Stimulated activated CD8-positive, alpha-beta memory T cell treated with anti-CD3 and anti-CD28 coated beads, Interleukin-15, amount 100 ng/mL, for 48 hours (primary cell): ENCODE measurements at regions not wholly inside any gene's neighbourhood (a gene's known extent, or its start where the extent isn't known, plus 50 kb on each side); places are given as distances from the start of the nearest gene placed in this dataset.

Source experiments
- DNase-seq, 2 donors: peaks; one replicate each; pipeline ENCODE4 v3.0.0-alpha.2; 2020; ENCODE audit warnings: low read depth in 2 of 2

GRCh38 chr2:65846989-65847678 lies 414.7 kb upstream of the SPRED2 start:
- DNase-seq = no peak

GRCh38 chr2:65845442-65846182 lies 413.2 kb upstream of the SPRED2 start:
- no peak for DNase-seq

GRCh38 chr2:65842104-65842503 lies 409.7 kb upstream of the SPRED2 start:
- DNase-seq = no peak

GRCh38 chr2:65835975-65836549 lies 403.7 kb upstream of the SPRED2 start:
- DNase-seq = no peak

- DNase-seq = no peak
Measured at GRCh38 chr2:65834771-65835475, 402.5 kb upstream of the SPRED2 start.

GRCh38 chr2:65834062-65834461 lies 401.7 kb upstream of the SPRED2 start:
- no peak for DNase-seq

DNA sequence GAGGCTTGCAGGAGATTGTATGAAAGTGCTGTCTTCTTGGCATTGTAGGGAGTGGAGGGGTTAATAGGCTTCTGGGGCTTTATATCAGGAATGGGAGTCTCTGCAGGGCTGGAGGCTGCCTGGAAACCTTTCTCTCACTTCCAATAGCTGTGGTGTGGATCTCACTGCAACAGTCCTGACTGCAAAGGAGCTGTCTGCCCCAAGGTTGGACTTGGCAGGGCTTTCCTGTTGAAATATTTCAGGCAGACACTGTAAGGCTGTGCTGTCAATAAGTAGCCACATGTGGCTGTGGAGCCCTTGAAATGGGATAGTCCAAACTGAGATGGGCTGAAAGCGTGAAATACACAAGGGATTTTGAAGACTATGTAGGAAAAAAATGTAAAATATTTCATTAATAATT lies 399.1 kb upstream of the SPRED2 start:
- no peak for DNase-seq

- DNase-seq = no peak
Measured at GRCh38 chr2:65826567-65826966, 394.2 kb upstream of the SPRED2 start.

GRCh38 chr2:65823511-65823910 lies 391.1 kb upstream of the SPRED2 start:
- no peak for DNase-seq

DNA sequence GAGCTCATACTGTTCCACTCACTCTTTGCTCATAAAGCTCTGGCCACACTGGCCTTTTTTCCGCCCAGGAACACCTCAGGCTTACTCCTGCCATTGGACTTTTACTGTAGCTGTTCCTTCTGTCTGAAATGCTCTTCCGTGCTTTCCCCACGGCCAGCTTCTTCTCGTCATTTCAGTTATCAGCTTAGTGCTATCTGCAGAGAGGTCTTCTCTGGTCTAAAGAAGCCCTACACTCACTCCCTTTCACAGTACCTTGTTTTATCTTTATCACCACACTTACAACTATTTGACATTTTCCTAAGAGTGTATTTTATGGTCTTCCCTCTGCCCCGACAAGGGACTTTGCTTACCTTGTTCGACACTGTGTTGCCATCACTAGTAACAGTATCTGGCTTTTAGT lies 388.1 kb upstream of the SPRED2 start:
- no peak for DNase-seq

DNA sequence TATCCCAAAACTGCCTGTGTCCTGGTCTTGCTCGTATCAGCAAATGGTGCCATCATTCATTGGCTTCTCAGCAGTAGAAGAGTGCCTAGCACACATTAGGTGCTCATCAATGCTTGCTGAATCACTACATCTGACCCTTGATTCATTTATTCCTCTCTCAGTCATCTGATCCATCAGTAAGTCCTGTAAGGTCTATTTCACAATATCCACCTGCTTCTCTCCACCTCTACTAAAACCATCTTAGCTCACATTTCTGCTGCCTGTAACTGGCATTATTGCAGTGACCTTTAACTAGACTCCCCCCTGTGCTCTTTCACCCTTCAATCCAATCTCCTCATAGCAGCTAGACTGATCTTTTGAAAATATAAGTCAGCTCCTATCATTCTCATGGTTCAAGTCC lies 387.6 kb upstream of the SPRED2 start:
- DNase-seq = no peak

- DNase-seq = no peak
Measured at GRCh38 chr2:65818873-65819451, 386.6 kb upstream of the SPRED2 start.

DNA sequence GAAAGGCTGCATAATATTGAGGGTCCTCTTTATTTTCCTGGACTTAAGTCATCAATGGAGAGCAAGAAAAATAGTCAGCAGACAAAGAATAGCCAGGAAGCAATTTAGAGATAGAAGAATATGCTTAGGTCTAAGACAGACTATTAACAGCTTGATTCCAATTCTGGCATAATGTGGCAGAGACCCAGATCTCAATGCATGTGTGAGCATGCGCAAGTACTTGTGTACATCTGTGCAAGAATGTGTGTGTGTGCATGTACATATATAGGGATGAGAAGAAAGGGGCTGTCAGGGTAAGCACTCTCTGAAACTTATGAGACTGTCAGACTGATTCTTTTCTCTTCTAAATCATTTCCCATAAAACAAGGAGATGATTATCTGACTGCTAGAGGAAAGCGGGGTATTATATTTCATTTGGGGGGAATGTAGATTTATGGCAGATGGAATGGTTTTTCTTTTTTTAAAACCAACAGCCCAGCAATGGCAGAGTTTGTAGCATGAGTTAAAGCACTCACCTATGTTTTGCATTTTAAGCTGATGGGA lies 381.3 kb upstream of the SPRED2 start:
- no peak for DNase-seq

GRCh38 chr2:65812887-65813286 lies 380.5 kb upstream of the SPRED2 start:
- DNase-seq = no peak

GRCh38 chr2:65807942-65808341 lies 375.5 kb upstream of the SPRED2 start:
- DNase-seq = no peak

- no peak for DNase-seq
Measured at GRCh38 chr2:65804777-65805176, 372.4 kb upstream of the SPRED2 start.

GRCh38 chr2:65802298-65802942 lies 370.0 kb upstream of the SPRED2 start:
- no peak for DNase-seq

DNA sequence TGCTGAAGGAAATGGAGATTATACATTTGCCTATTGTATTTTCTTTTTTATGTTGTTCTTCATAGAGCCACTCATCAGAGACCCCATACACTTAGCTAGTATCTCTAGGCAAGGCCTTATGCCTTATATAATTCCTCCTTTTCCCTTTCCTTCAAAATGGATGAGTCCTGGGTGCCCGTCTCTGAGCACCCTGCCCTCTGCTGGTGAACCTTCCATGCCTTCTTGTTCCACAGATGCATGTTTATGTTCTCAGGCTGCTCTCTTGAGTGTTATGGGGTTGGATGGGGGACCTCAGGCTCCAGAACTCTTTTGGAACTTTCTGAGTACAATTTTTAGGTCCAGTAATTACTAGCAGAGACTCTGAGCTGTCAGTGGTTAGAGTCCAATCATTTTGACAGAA lies 368.6 kb upstream of the SPRED2 start:
- no peak for DNase-seq

DNA sequence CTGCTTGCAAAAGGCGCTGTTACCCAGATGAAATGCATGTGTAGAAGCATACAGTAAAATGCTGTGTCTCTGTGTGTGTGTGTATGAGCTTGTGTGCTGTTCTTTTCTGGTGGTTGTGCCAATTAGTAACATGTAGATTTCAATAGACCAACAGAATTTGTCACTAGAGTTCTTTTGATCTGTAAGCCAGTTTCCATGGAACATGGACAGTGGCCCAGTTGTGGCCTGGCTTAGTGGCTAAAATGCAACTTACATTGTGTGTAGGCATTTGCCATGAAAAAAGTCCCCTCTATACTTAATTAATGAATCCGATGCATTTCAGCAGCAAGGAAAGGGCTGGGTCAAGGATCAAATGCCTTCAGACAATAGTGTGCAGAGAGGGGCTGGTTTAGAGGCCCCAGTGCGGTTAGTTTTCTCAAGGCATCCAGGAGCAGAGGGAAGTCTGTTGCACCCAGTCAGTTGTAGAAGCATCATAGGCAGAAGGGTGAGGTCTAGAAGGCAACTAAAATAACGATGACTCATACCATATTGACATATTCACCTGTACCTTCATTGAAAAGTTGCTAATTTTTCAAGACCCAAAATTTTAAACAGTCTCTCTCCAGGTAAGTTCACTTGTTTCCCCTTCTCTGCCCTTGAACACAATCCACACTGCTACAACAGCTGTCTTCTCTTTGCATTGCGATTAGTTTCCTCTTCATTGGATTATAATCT lies 366.9 kb upstream of the SPRED2 start:
- no peak for DNase-seq

DNA sequence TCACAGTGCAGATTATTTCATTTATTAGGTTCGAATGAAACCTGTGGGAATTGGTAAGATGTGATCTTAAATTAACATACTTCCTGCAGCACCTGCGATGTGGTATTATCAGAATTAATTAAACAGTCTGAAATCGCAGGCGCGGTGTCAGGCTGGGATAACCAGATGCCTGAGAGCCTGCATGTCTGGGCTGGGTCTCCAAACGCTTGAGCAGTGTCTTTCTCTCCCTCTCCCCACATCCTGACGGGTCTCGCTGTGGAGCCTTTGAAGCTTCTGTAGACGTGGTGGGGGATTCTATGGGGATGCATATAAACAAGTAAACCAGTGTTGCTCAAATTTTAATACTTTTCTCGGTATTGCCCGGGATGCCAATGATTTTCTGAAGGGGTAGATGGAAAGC lies 366.2 kb upstream of the SPRED2 start:
- DNase-seq = no peak

- no peak for DNase-seq
Measured at GRCh38 chr2:65794994-65795393, 362.6 kb upstream of the SPRED2 start.
